Transverse colon (tissue), 3 donors: ENCODE measurements at regions not wholly inside any gene's neighbourhood (a gene's known extent, or its start where the extent isn't known, plus 50 kb on each side); places are given as distances from the start of the nearest gene placed in this dataset.

Experiments used
- CTCF ChIP-seq, 5 experiments: fragments of 200-600 bp in 3 of 5; fragments of 450-650 bp in 2 of 5; sonication (generic) in 3 of 5; IDR thresholded peaks; 1 replicate in 2 of 5; 2 replicates in 3 of 5; pipeline ENCODE4 v1.5.1; 2016 to 2017; ENCODE audit warnings: antibody characterized with exemption in 5 of 5, inconsistent platforms in 3 of 5, mild to moderate bottlenecking in 2 of 5, moderate library complexity in 1 of 5
- EP300 ChIP-seq: sonication (generic); formaldehyde crosslinking; IDR thresholded peaks from one replicate; pipeline ENCODE4 v1.6.1; 2017; ENCODE audit warnings: antibody characterized with exemption, low read depth

- no peak for TF ChIP-seq CTCF (IDR thresholded peaks at IDR 0.05)
- TF ChIP-seq EP300, result no peak
These were observed 77.1 kb upstream of the C4orf54 start for GRCh38 chr4:99734583-99735322.
